ENCODE measurements at regions not wholly inside any gene's neighbourhood (a gene's known extent, or its start where the extent isn't known, plus 50 kb on each side); places are given as distances from the start of the nearest gene placed in this dataset.

DNA sequence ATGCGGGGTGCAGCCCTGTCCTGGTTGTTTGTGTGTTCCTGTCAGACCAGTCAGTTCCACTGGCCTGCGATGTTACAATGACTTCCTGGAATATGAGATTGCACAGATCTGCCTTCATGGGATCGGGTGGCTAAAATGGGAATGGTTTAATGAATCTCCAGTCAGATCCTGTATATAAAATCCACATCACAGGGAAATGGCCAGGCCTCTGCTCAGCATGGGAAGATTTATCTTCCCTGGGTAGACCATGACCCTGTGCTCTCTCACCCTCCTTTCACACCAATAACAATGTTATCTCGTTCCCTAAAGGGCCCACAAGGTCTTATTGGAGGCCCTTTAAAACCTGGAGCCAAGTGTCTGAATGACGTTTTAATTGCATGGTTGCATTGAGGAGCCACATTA lies 307.4 kb downstream of the RAB28 start:
- intact Hi-C loops (cut with micrococcal nuclease), result no loop called here
- FAIRE-seq, result no peak
- ATAC-seq, result no peak
- Histone ChIP-seq H3K79me2 (ENCODE audit: control insufficient read depth, insufficient read depth, low read length) (no peaks in the 10 kb centered on the region), H3K9me3 (replicated peaks; ENCODE audit: control insufficient read depth, insufficient read depth, low read depth, low read length) (no peaks in the 10 kb centered on the region), H3K9ac (ENCODE audit: insufficient read depth in 1 of 2, low read depth in 2 of 2, low read length in 2 of 2) (no peak overlapping the region), H3K4me3 (no peak overlapping the region), H2AFZ (ENCODE audit: low read depth, low read length) (no peak overlapping the region), H4K20me1 (replicated peaks; ENCODE audit: control insufficient read depth, insufficient read depth, low read length) (no peaks in the 10 kb centered on the region), H3K36me3 (ENCODE audit: control insufficient read depth, insufficient read depth, low read length) (no peaks in the 10 kb centered on the region), H3K9me1 (ENCODE audit: control insufficient read depth, insufficient read depth, low read length) (no peaks in the 10 kb centered on the region), H3K4me2 (ENCODE audit: insufficient read depth, low read length) (no peak overlapping the region), H3K27me3 (ENCODE audit: control insufficient read depth in 2 of 2, insufficient read depth in 2 of 2, low read length in 2 of 2) (peaks cover 0 to 4% of the 10 kb centered on the region in 2 experiments; a peak in 2 of 5 replicates), H3K4me1 (replicated peaks in 1 of 2; ENCODE audit: control insufficient read depth in 2 of 2, insufficient read depth in 2 of 2, low read length in 2 of 2) (no peaks in the 10 kb centered on the region), H3K27ac (ENCODE audit: extremely low read depth, low read depth, low read length) (no peak overlapping the region)
- TF ChIP-seq, protein P1, sequence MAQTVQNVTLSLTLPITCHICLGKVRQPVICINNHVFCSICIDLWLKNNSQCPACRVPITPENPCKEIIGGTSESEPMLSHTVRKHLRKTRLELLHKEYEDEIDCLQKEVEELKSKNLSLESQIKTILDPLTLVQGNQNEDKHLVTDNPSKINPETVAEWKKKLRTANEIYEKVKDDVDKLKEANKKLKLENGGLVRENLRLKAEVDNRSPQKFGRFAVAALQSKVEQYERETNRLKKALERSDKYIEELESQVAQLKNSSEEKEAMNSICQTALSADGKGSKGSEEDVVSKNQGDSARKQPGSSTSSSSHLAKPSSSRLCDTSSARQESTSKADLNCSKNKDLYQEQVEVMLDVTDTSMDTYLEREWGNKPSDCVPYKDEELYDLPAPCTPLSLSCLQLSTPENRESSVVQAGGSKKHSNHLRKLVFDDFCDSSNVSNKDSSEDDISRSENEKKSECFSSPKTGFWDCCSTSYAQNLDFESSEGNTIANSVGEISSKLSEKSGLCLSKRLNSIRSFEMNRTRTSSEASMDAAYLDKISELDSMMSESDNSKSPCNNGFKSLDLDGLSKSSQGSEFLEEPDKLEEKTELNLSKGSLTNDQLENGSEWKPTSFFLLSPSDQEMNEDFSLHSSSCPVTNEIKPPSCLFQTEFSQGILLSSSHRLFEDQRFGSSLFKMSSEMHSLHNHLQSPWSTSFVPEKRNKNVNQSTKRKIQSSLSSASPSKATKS (CRISPR knock-in tag; IDR thresholded peaks at IDR 0.05), result no peak
- TF ChIP-seq SREBF2 (CRISPR knock-in tag; IDR thresholded peaks at IDR 0.05), result no peak
- TF ChIP-seq, protein P2, sequence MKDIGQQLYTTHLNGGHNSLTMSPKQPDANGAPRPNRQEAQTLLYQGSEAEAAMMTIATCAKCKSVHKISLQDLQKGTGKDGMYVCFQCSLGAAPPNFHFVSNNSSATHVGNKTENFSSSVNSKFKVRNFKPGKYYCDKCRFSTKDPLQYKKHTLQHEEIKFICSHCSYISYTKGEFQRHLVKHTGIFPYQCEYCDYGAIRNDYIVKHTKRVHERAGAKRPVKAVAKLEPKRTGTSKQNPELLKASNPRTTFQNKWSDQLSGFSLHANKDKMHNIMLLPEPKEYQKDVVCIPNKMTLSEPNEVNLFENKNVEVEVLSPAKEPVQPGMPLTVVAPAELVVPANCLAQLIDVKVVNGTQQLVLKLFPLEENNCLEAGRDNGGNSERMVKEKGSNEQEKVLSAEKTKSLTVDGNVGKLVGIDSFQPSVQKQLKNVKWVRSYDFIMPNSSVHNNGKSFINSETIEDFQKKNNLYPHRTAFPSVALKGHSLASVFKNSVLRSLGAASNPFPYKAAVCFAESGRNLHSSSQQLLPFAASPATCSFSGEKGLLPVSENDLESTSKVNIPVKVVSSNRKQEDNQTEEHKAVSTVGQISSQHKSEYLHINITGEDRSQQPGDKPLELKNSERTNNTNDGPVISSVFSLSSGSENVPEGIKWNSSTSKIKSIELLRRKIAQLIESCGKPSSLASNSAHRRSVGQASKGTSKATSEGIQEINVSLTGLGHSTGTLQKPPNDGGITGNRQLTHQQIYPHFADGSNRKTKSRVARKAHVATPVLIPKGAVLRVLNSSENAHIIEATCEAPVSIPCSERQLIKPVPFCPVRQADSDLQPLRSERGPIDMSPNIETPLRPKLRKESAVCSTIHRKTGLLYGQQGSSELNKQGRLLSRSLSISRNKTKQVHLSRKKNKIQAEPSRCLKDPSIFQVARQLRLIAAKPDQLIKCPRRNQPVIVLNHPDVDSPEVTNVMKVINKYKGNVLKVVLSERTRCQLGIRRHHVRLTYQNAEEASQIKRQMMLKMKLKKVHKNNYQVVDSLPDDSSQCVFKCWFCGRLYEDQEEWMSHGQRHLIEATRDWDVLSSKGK (CRISPR knock-in tag; IDR thresholded peaks at IDR 0.05), result no peak
- no peak for TF ChIP-seq SETDB1 (IDR thresholded peaks at IDR 0.05; ENCODE audit: low read length)
- TF ChIP-seq TOE1 (IDR thresholded peaks at IDR 0.05; ENCODE audit: borderline replicate concordance), result no peak
- TF ChIP-seq TOE1 (CRISPR knock-in tag; IDR thresholded peaks at IDR 0.05; ENCODE audit: borderline replicate concordance, low read depth), result no peak
- TF ChIP-seq MAFF (IDR thresholded peaks at IDR 0.05; ENCODE audit: low read length), result no peak
- TF ChIP-seq C11orf30 (IDR thresholded peaks at IDR 0.05; ENCODE audit: low read depth), result no peak
- TF ChIP-seq HDAC2 (IDR thresholded peaks at IDR 0.05), result no peak
- TF ChIP-seq GABPB1 (CRISPR knock-in tag; IDR thresholded peaks at IDR 0.05), result no peak
- CTCF ChIA-PET (ENCODE audit: low intra/inter-chr PET ratio), result no interaction called here
- no peak for DNase-seq (ENCODE audit: extremely low read depth in 1 of 4, low spot score in 3 of 4)
- POLR2A ChIA-PET, result no interaction called here
- in situ Hi-C loops (cut with MboI), result no loop called here
- BruUV-seq (replicated peaks), result no TSS peak
- 0% methylated on average over 5 of the region's 5 CpGs for WGBS (ENCODE audit: insufficient coverage, low coverage, missing lambda C conversion rate)

Data from K562 (cell line).